GM12878 (cell line): ENCODE measurements at regions not wholly inside any gene's neighbourhood (a gene's known extent, or its start where the extent isn't known, plus 50 kb on each side); places are given as distances from the start of the nearest gene placed in this dataset.

Source experiments
- CREB1 ChIP-seq: IDR thresholded peaks from 2 replicates; pipeline ENCODE4 v1.6.1; 2012; ENCODE audit warnings: low read depth, mild to moderate bottlenecking, inconsistent platforms
- EZH2 ChIP-seq: IDR thresholded peaks from 2 replicates; pipeline ENCODE4 v1.6.1; 2012; ENCODE audit warnings: low read depth, mild to moderate bottlenecking, control low read depth, inconsistent platforms, low read length, borderline replicate concordance; ENCODE audit not compliant: control insufficient read depth
- MYC ChIP-seq: IDR thresholded peaks from 2 replicates; pipeline ENCODE4 v1.6.1; 2011; ENCODE audit warnings: mild to moderate bottlenecking, low read length, moderate library complexity, inconsistent platforms; ENCODE audit not compliant: insufficient read depth, insufficient replicate concordance, insufficient read length, severe bottlenecking
- NFXL1 ChIP-seq: fragments of 450-650 bp; IDR thresholded peaks from 2 replicates; pipeline ENCODE4 v1.6.1; 2017; ENCODE audit warnings: antibody characterized with exemption, mild to moderate bottlenecking, borderline replicate concordance
- POLR2A ChIP-seq: IDR thresholded peaks from 2 replicates; pipeline ENCODE4 v1.6.1; 2011; ENCODE audit warnings: low read depth, mild to moderate bottlenecking, low read length
- POLR2AphosphoS5 ChIP-seq: IDR thresholded peaks from 2 replicates; pipeline ENCODE4 v1.6.1; 2011; ENCODE audit warnings: mild to moderate bottlenecking, low read length, inconsistent platforms
- RAD21 ChIP-seq: IDR thresholded peaks from 2 replicates; pipeline ENCODE4 v1.6.1; 2011; ENCODE audit warnings: mild to moderate bottlenecking, low read depth, low read length, moderate library complexity; ENCODE audit not compliant: insufficient read depth
- SIN3A ChIP-seq: IDR thresholded peaks from 2 replicates; pipeline ENCODE4 v1.6.1; 2012; ENCODE audit warnings: low read depth, low read length, improper control_type of control experiment
- SREBF1 ChIP-seq: IDR thresholded peaks from 2 replicates; pipeline ENCODE4 v1.6.1; 2012; ENCODE audit warnings: mild to moderate bottlenecking, low read length
- ZNF274 ChIP-seq: IDR thresholded peaks from one replicate; pipeline ENCODE4 v1.8.0; 2011; ENCODE audit not compliant: insufficient read length, insufficient read depth
- ZNF384 ChIP-seq: IDR thresholded peaks from 2 replicates; pipeline ENCODE4 v1.6.1; 2012; ENCODE audit warnings: low read depth, mild to moderate bottlenecking, low read length, improper control_type of control experiment, borderline replicate concordance
- TF ChIP-seq, protein P1 (sequence below), 3 experiments: IDR thresholded peaks in 2 of 3; conservative IDR thresholded peaks in 1 of 3; 2 replicates each; pipeline ENCODE4 v1.5.1; 2011; ENCODE audit warnings: low read depth in 3 of 3, low read length in 3 of 3, mild to moderate bottlenecking in 3 of 3, control low read depth in 2 of 3, moderate library complexity in 2 of 3, inconsistent platforms in 1 of 3, mixed read lengths in 1 of 3; ENCODE audit not compliant: control insufficient read depth in 2 of 3, insufficient read depth in 1 of 3; ENCODE audit errors: extremely low read depth in 1 of 3
- TF ChIP-seq, protein P2 (sequence below): fragments of 450-650 bp; IDR thresholded peaks from 2 replicates; pipeline ENCODE4 v1.6.1; 2018; ENCODE audit warnings: borderline replicate concordance, mild to moderate bottlenecking; ENCODE audit not compliant: partially characterized antibody

DNA sequence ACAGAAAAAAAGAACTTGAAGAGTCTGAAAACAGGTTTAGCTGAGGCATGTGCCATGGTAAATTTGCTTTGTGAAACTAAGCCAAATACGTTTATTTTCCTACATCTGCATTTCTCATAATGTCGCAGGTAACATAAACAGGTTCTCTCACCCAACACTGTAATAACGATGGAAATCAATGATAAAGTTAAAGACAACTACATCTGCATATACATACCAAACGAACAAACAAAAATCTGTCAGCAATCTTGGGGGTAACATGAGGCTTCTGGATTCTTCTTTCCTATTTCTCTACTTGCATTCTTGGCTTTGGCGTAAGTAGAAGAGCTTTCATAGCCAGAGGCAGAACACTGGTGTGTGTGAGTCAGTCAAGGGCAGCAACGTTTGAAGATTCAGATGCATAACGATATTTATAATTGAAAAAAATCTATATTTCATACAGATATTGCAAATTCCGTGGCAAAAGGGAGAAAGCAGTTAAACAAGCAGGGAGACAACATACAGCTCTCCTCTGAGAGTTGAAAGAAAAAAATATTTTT is 195.1 kb downstream of the EDN1 start:
- TF ChIP-seq SIN3A, result no peak
- no peak for TF ChIP-seq POLR2AphosphoS5
- TF ChIP-seq ZNF274, result no peak
- TF ChIP-seq, protein P1, sequence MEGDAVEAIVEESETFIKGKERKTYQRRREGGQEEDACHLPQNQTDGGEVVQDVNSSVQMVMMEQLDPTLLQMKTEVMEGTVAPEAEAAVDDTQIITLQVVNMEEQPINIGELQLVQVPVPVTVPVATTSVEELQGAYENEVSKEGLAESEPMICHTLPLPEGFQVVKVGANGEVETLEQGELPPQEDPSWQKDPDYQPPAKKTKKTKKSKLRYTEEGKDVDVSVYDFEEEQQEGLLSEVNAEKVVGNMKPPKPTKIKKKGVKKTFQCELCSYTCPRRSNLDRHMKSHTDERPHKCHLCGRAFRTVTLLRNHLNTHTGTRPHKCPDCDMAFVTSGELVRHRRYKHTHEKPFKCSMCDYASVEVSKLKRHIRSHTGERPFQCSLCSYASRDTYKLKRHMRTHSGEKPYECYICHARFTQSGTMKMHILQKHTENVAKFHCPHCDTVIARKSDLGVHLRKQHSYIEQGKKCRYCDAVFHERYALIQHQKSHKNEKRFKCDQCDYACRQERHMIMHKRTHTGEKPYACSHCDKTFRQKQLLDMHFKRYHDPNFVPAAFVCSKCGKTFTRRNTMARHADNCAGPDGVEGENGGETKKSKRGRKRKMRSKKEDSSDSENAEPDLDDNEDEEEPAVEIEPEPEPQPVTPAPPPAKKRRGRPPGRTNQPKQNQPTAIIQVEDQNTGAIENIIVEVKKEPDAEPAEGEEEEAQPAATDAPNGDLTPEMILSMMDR (IDR thresholded peaks at IDR 0.05 in 2 of 3, conservative IDR thresholded peaks at IDR 0.05 in 1 of 3; ENCODE audit: control insufficient read depth in 2 of 3, extremely low read depth in 1 of 3, insufficient read depth in 1 of 3, low read depth in 3 of 3, low read length in 3 of 3), result no peak
- TF ChIP-seq NFXL1, result no peak
- TF ChIP-seq MYC, result no peak
- TF ChIP-seq RAD21, result no peak
- TF ChIP-seq CREB1, result no peak
- no peak for TF ChIP-seq SREBF1
- no peak for TF ChIP-seq POLR2A
- no peak for TF ChIP-seq EZH2
- TF ChIP-seq, protein P2, sequence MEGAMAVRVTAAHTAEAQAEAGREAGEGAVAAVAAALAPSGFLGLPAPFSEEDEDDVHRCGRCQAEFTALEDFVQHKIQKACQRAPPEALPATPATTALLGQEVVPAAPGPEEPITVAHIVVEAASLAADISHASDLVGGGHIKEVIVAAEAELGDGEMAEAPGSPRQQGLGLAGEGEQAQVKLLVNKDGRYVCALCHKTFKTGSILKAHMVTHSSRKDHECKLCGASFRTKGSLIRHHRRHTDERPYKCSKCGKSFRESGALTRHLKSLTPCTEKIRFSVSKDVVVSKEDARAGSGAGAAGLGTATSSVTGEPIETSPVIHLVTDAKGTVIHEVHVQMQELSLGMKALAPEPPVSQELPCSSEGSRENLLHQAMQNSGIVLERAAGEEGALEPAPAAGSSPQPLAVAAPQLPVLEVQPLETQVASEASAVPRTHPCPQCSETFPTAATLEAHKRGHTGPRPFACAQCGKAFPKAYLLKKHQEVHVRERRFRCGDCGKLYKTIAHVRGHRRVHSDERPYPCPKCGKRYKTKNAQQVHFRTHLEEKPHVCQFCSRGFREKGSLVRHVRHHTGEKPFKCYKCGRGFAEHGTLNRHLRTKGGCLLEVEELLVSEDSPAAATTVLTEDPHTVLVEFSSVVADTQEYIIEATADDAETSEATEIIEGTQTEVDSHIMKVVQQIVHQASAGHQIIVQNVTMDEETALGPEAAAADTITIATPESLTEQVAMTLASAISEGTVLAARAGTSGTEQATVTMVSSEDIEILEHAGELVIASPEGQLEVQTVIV, result no peak
- no peak for TF ChIP-seq ZNF384
